ENCODE measurements at regions not wholly inside any gene's neighbourhood (a gene's known extent, or its start where the extent isn't known, plus 50 kb on each side); places are given as distances from the start of the nearest gene placed in this dataset.

DNA sequence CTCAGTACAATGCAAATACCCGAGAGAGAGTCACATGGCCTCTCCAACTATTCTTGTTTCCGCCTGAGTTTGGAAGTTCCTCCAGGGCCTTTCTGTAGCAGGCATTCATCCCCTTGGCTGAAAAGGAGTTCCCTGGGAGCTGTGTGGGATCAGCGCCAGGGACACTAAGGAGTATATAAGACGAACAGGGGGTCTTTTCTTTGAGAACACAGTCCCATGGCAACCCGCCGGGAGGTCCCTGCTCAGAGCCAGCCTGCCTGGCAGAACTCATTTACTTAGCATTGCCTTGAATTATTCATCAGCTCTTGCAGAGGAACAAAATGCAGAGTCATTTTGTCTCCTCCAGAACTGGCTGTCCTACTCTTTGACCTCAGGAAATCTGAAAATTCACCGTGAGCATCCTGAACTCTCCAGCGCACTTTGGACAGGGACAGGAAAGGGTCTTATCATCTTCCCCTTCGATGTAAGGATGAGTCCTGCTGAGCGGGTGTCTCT is 120.4 kb upstream of the OSMR start:
- WGBS (ENCODE audit: insufficient coverage): 85% methylated on average over 10 of the region's 10 CpGs
- no peaks in the 10 kb centered on the region for H3K27me3 ChIP-seq (replicated peaks in 1 of 4; ENCODE audit: control extremely low read depth in 1 of 4, control insufficient read depth in 3 of 4, insufficient read depth in 4 of 4, low read length in 3 of 4)
- H3K9ac ChIP-seq (ENCODE audit: low read length): no peak overlapping the region
- no peaks in the 10 kb centered on the region for H3K79me2 ChIP-seq (ENCODE audit: control insufficient read depth, insufficient read depth, low read length)
- peaks cover 0 to 6% (median 0%) of the 10 kb centered on the region in 3 donors for H3K9me3 ChIP-seq (ENCODE audit: control extremely low read depth in 1 of 3, control insufficient read depth in 2 of 3, insufficient read depth in 1 of 3, low read length in 2 of 3)
- no peak overlapping the region for H3K4me2 ChIP-seq (replicated peaks; ENCODE audit: low read depth, low read length, poor library complexity, severe bottlenecking)
- Mint-ChIP-seq H3K27ac (no peak overlapping the region), H3K9me3 (ENCODE audit: insufficient read depth) (no peaks in the 10 kb centered on the region), H3K27me3 (peaks cover 3% of the 10 kb centered on the region), H3K4me3 (no peak overlapping the region), H3K4me1 (no peaks in the 10 kb centered on the region)
- no peaks in the 10 kb centered on the region for H3K36me3 ChIP-seq (replicated peaks in 1 of 2; ENCODE audit: control extremely low read depth in 1 of 2, control insufficient read depth in 1 of 2, extremely low read depth in 1 of 2, insufficient read depth in 2 of 2, low read length in 1 of 2)
- H3K27ac ChIP-seq (ENCODE audit: low read length in 2 of 2): no peak overlapping the region
- no peaks in the 10 kb centered on the region for H3K4me1 ChIP-seq (ENCODE audit: control insufficient read depth in 2 of 2, insufficient read depth in 2 of 2, low read length in 2 of 2)
- TF ChIP-seq EZH2 (IDR thresholded peaks at IDR 0.05; ENCODE audit: borderline replicate concordance, insufficient read depth, low read depth, low read length, poor library complexity, severe bottlenecking): no peak
- TF ChIP-seq, protein P1, sequence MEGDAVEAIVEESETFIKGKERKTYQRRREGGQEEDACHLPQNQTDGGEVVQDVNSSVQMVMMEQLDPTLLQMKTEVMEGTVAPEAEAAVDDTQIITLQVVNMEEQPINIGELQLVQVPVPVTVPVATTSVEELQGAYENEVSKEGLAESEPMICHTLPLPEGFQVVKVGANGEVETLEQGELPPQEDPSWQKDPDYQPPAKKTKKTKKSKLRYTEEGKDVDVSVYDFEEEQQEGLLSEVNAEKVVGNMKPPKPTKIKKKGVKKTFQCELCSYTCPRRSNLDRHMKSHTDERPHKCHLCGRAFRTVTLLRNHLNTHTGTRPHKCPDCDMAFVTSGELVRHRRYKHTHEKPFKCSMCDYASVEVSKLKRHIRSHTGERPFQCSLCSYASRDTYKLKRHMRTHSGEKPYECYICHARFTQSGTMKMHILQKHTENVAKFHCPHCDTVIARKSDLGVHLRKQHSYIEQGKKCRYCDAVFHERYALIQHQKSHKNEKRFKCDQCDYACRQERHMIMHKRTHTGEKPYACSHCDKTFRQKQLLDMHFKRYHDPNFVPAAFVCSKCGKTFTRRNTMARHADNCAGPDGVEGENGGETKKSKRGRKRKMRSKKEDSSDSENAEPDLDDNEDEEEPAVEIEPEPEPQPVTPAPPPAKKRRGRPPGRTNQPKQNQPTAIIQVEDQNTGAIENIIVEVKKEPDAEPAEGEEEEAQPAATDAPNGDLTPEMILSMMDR (IDR thresholded peaks at IDR 0.05): no peak
- CTCF ChIA-PET: no interaction called here
- no peaks in the 10 kb centered on the region for H4K20me1 ChIP-seq (ENCODE audit: control insufficient read depth, insufficient read depth, low read length, poor library complexity, severe bottlenecking)
- ATAC-seq (ENCODE audit: low read depth) (no peak), DNase-seq (no peak)
- POLR2A ChIA-PET: no interaction called here
- intact Hi-C loops (cut with micrococcal nuclease): no loop called here
- no peak overlapping the region for H2AFZ ChIP-seq (ENCODE audit: insufficient read depth, low read depth, low read length, poor library complexity, severe bottlenecking)
- H3K4me3 ChIP-seq (ENCODE audit: control extremely low read depth in 1 of 5, extremely low read depth in 1 of 5, insufficient read depth in 1 of 5, low read depth in 2 of 5, low read length in 4 of 5): no peak overlapping the region

DNA sequence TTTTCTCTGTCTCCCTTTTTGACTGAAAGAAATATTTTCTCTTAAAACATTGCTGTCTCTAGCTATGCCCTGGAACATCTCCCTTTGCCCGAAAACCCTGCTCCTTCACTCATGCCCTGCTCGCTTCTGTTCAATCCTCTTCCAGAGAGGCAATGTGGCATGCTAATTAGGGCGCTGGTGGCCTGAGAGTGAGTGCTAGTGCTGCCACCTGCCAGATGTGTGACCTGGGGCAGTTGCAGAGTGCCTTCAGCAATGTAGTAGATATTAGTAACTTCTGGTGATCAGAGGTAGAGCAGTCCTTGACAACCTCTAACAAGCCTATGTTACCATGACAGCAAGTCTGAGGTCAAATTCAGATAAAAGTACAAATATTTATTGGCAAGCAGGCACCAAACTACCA is 119.5 kb upstream of the OSMR start:
- Histone ChIP-seq H3K27me3 (replicated peaks in 1 of 4; ENCODE audit: control extremely low read depth in 1 of 4, control insufficient read depth in 3 of 4, insufficient read depth in 4 of 4, low read length in 3 of 4) (no peaks in the 10 kb centered on the region), H3K4me1 (ENCODE audit: control insufficient read depth in 2 of 2, insufficient read depth in 2 of 2, low read length in 2 of 2) (no peaks in the 10 kb centered on the region), H3K79me2 (ENCODE audit: control insufficient read depth, insufficient read depth, low read length) (no peaks in the 10 kb centered on the region), H3K4me2 (replicated peaks; ENCODE audit: low read depth, low read length, poor library complexity, severe bottlenecking) (no peak overlapping the region), H3K27ac (ENCODE audit: low read length in 2 of 2) (no peak overlapping the region), H3K4me3 (ENCODE audit: control extremely low read depth in 1 of 5, extremely low read depth in 1 of 5, insufficient read depth in 1 of 5, low read depth in 2 of 5, low read length in 4 of 5) (no peak overlapping the region), H3K9ac (ENCODE audit: low read length) (no peak overlapping the region), H2AFZ (ENCODE audit: insufficient read depth, low read depth, low read length, poor library complexity, severe bottlenecking) (no peak overlapping the region), H4K20me1 (ENCODE audit: control insufficient read depth, insufficient read depth, low read length, poor library complexity, severe bottlenecking) (no peaks in the 10 kb centered on the region), H3K9me3 (ENCODE audit: control extremely low read depth in 1 of 3, control insufficient read depth in 2 of 3, insufficient read depth in 1 of 3, low read length in 2 of 3) (peaks cover 0 to 7% (median 0%) of the 10 kb centered on the region in 3 donors), H3K36me3 (replicated peaks in 1 of 2; ENCODE audit: control extremely low read depth in 1 of 2, control insufficient read depth in 1 of 2, extremely low read depth in 1 of 2, insufficient read depth in 2 of 2, low read length in 1 of 2) (no peaks in the 10 kb centered on the region)
- H3K27me3 Mint-ChIP-seq: peaks cover 3% of the 10 kb centered on the region
- no peak overlapping the region for H3K27ac Mint-ChIP-seq
- TF ChIP-seq, protein P1 (IDR thresholded peaks at IDR 0.05): no peak
- no peak for ATAC-seq (ENCODE audit: low read depth)
- intact Hi-C loops (cut with micrococcal nuclease): no loop called here
- POLR2A ChIA-PET: no interaction called here
- H3K9me3 Mint-ChIP-seq (ENCODE audit: insufficient read depth): no peaks in the 10 kb centered on the region
- no peaks in the 10 kb centered on the region for H3K4me1 Mint-ChIP-seq
- WGBS (ENCODE audit: insufficient coverage): 100% methylated on average over 2 of the region's 3 CpGs
- no peak for DNase-seq
- CTCF ChIA-PET: no interaction called here
- no peak overlapping the region for H3K4me3 Mint-ChIP-seq
